GM19035 (cell line): ENCODE measurements at regions not wholly inside any gene's neighbourhood (a gene's known extent, or its start where the extent isn't known, plus 50 kb on each side); places are given as distances from the start of the nearest gene placed in this dataset.
"Not testable (repeated sequence)": the region's sequence is repeated elsewhere in the genome, so short reads cannot be mapped to it uniquely, and the experiment has no call there.

Experiments
- ATAC-seq: cut with Tn5 transposase; IDR thresholded peaks from one replicate; pipeline ENCODE4 v1.9.1; 2021; ENCODE audit not compliant: unreplicated experiment

- ATAC-seq: no peak
Observed at GRCh38 chrX:9370893-9371292, 94.0 kb upstream of the TBL1X start.

- no peak for ATAC-seq
Observed at GRCh38 chrX:9372866-9373265, 92.0 kb upstream of the TBL1X start.

GRCh38 chrX:9373789-9374188 is 91.1 kb upstream of the TBL1X start:
- ATAC-seq: no peak

GRCh38 chrX:9374555-9374954 is 90.3 kb upstream of the TBL1X start:
- ATAC-seq: no peak

GRCh38 chrX:9376111-9376510 is 88.7 kb upstream of the TBL1X start:
- no peak for ATAC-seq

GRCh38 chrX:9377216-9377615 is 87.6 kb upstream of the TBL1X start:
- ATAC-seq: not testable (repeated sequence)

- ATAC-seq: no peak
Observed at GRCh38 chrX:9378980-9379696, 85.7 kb upstream of the TBL1X start.

- no peak for ATAC-seq
Observed at GRCh38 chrX:9379697-9380551, 84.9 kb upstream of the TBL1X start.

GRCh38 chrX:9383655-9384054 is 81.2 kb upstream of the TBL1X start:
- no peak for ATAC-seq

- ATAC-seq: no peak
Observed at GRCh38 chrX:9388450-9388849, 76.4 kb upstream of the TBL1X start.

GRCh38 chrX:9390121-9390520 is 74.7 kb upstream of the TBL1X start:
- no peak for ATAC-seq

GRCh38 chrX:9390693-9391368 is 74.0 kb upstream of the TBL1X start:
- ATAC-seq: no peak

GRCh38 chrX:9392445-9392844 is 72.4 kb upstream of the TBL1X start:
- ATAC-seq: no peak

- ATAC-seq: no peak
Observed at GRCh38 chrX:9393571-9393970, 71.3 kb upstream of the TBL1X start.

- ATAC-seq: no peak
Observed at GRCh38 chrX:9394212-9394611, 70.6 kb upstream of the TBL1X start.

GRCh38 chrX:9396930-9397329 is 67.9 kb upstream of the TBL1X start:
- ATAC-seq: no peak

GRCh38 chrX:9401051-9401450 is 63.8 kb upstream of the TBL1X start:
- ATAC-seq: no peak

- ATAC-seq: no peak
Observed at GRCh38 chrX:9403374-9403773, 61.5 kb upstream of the TBL1X start.

GRCh38 chrX:9405635-9406034 is 59.2 kb upstream of the TBL1X start:
- not testable (repeated sequence) for ATAC-seq

- not testable (repeated sequence) for ATAC-seq
Observed at GRCh38 chrX:9410889-9411288, 54.0 kb upstream of the TBL1X start.

GRCh38 chrX:9411682-9412081 is 53.2 kb upstream of the TBL1X start:
- not testable (repeated sequence) for ATAC-seq

GRCh38 chrX:9414416-9414815 is 50.4 kb upstream of the TBL1X start:
- ATAC-seq: no peak
